Sigmoid colon (tissue), 4 donors: ENCODE measurements at regions not wholly inside any gene's neighbourhood (a gene's known extent, or its start where the extent isn't known, plus 50 kb on each side); places are given as distances from the start of the nearest gene placed in this dataset.

Source experiments
- POLR2AphosphoS5 ChIP-seq, 4 donors: sonication (generic); formaldehyde crosslinking; IDR thresholded peaks; one replicate each; pipeline ENCODE4 v1.6.1; 2017; ENCODE audit warnings: antibody characterized with exemption in 4 of 4
- TF ChIP-seq, protein P1 (sequence below), 4 experiments: fragments of 450-650 bp in 3 of 4; fragments of 200-600 bp in 1 of 4; IDR thresholded peaks; one replicate each; pipeline ENCODE4 v1.5.1; 2016 to 2019; ENCODE audit warnings: antibody characterized with exemption in 4 of 4, mild to moderate bottlenecking in 3 of 4, moderate library complexity in 2 of 4

GRCh38 chr15:70257047-70257446, 159.3 kb upstream of the TLE3 start:
- TF ChIP-seq, protein P1, sequence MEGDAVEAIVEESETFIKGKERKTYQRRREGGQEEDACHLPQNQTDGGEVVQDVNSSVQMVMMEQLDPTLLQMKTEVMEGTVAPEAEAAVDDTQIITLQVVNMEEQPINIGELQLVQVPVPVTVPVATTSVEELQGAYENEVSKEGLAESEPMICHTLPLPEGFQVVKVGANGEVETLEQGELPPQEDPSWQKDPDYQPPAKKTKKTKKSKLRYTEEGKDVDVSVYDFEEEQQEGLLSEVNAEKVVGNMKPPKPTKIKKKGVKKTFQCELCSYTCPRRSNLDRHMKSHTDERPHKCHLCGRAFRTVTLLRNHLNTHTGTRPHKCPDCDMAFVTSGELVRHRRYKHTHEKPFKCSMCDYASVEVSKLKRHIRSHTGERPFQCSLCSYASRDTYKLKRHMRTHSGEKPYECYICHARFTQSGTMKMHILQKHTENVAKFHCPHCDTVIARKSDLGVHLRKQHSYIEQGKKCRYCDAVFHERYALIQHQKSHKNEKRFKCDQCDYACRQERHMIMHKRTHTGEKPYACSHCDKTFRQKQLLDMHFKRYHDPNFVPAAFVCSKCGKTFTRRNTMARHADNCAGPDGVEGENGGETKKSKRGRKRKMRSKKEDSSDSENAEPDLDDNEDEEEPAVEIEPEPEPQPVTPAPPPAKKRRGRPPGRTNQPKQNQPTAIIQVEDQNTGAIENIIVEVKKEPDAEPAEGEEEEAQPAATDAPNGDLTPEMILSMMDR (IDR thresholded peaks at IDR 0.05), result no peak
- TF ChIP-seq POLR2AphosphoS5 (IDR thresholded peaks at IDR 0.05), result no peak
